ENCODE measurements at regions not wholly inside any gene's neighbourhood (a gene's known extent, or its start where the extent isn't known, plus 50 kb on each side); places are given as distances from the start of the nearest gene placed in this dataset.
A peak's percentile ranks its signal among the peaks of the same experiment; 100 is the strongest.

GRCh38 chr18:39191931-39192330, 1626.3 kb upstream of the CELF4 start:
- H3K36me3 ChIP-seq: no peaks in the 10 kb centered on the region
- no peak overlapping the region for H3K4me3 ChIP-seq
- H3K27ac ChIP-seq: no peak overlapping the region
- H3K4me1 ChIP-seq (ENCODE audit: low read depth): no peaks in the 10 kb centered on the region
- no peaks in the 10 kb centered on the region for H3K9me3 ChIP-seq (ENCODE audit: low read depth)
- TF ChIP-seq CTCF (IDR thresholded peaks at IDR 0.05; ENCODE audit: low read depth, low read length): no peak
- no peaks in the 10 kb centered on the region for H3K27me3 ChIP-seq
- DNase-seq (ENCODE audit: low read depth in 1 of 2, low spot score in 1 of 2): peak in 1 of 2 donors; percentile 2

- no peak for DNase-seq (ENCODE audit: low read depth in 1 of 2, low spot score in 1 of 2)
- Histone ChIP-seq H3K36me3 (no peaks in the 10 kb centered on the region), H3K9me3 (ENCODE audit: low read depth) (no peaks in the 10 kb centered on the region), H3K4me1 (ENCODE audit: low read depth) (no peaks in the 10 kb centered on the region), H3K4me3 (no peak overlapping the region), H3K27me3 (no peaks in the 10 kb centered on the region), H3K27ac (no peak overlapping the region)
- no peak for TF ChIP-seq CTCF (IDR thresholded peaks at IDR 0.05; ENCODE audit: low read depth, low read length)
Observed at GRCh38 chr18:39191058-39191457, 1625.5 kb upstream of the CELF4 start.

GRCh38 chr18:39190508-39190907, 1624.9 kb upstream of the CELF4 start:
- Histone ChIP-seq H3K9me3 (ENCODE audit: low read depth) (no peaks in the 10 kb centered on the region), H3K4me3 (no peak overlapping the region), H3K36me3 (no peaks in the 10 kb centered on the region), H3K4me1 (ENCODE audit: low read depth) (no peaks in the 10 kb centered on the region), H3K27ac (no peak overlapping the region), H3K27me3 (no peaks in the 10 kb centered on the region)
- TF ChIP-seq CTCF (IDR thresholded peaks at IDR 0.05; ENCODE audit: low read depth, low read length): no peak
- no peak for DNase-seq (ENCODE audit: low read depth in 1 of 2, low spot score in 1 of 2)

- Histone ChIP-seq H3K4me3 (no peak overlapping the region), H3K36me3 (no peaks in the 10 kb centered on the region), H3K9me3 (ENCODE audit: low read depth) (no peaks in the 10 kb centered on the region), H3K4me1 (ENCODE audit: low read depth) (no peaks in the 10 kb centered on the region), H3K27me3 (no peaks in the 10 kb centered on the region), H3K27ac (no peak overlapping the region)
- no peak for DNase-seq (ENCODE audit: low read depth in 1 of 2, low spot score in 1 of 2)
- TF ChIP-seq CTCF (IDR thresholded peaks at IDR 0.05; ENCODE audit: low read depth, low read length): no peak
Observed at GRCh38 chr18:39188278-39188677, 1622.7 kb upstream of the CELF4 start.

- no peak overlapping the region for H3K27ac ChIP-seq
- H3K4me3 ChIP-seq: no peak overlapping the region
- TF ChIP-seq CTCF (IDR thresholded peaks at IDR 0.05; ENCODE audit: low read depth, low read length): no peak
- H3K36me3 ChIP-seq: no peaks in the 10 kb centered on the region
- DNase-seq (ENCODE audit: low read depth in 1 of 2, low spot score in 1 of 2): no peak
- no peaks in the 10 kb centered on the region for H3K9me3 ChIP-seq (ENCODE audit: low read depth)
- H3K27me3 ChIP-seq: no peaks in the 10 kb centered on the region
- no peaks in the 10 kb centered on the region for H3K4me1 ChIP-seq (ENCODE audit: low read depth)
Observed at GRCh38 chr18:39186008-39186407, 1620.4 kb upstream of the CELF4 start.

- no peak for DNase-seq (ENCODE audit: low read depth in 1 of 2, low spot score in 1 of 2)
- TF ChIP-seq CTCF (IDR thresholded peaks at IDR 0.05; ENCODE audit: low read depth, low read length): no peak
- no peaks in the 10 kb centered on the region for H3K9me3 ChIP-seq (ENCODE audit: low read depth)
- no peaks in the 10 kb centered on the region for H3K4me1 ChIP-seq (ENCODE audit: low read depth)
- H3K27me3 ChIP-seq: no peaks in the 10 kb centered on the region
- H3K4me3 ChIP-seq: no peak overlapping the region
- no peak overlapping the region for H3K27ac ChIP-seq
- no peaks in the 10 kb centered on the region for H3K36me3 ChIP-seq
Observed at GRCh38 chr18:39184176-39184575, 1618.6 kb upstream of the CELF4 start.

Measured in cardiac muscle cell (in vitro differentiated cells and primary cell).